Effector CD4-positive, alpha-beta T cell (primary cell): ENCODE measurements at regions not wholly inside any gene's neighbourhood (a gene's known extent, or its start where the extent isn't known, plus 50 kb on each side); places are given as distances from the start of the nearest gene placed in this dataset.
"Not testable (repeated sequence)": the region's sequence is repeated elsewhere in the genome, so short reads cannot be mapped to it uniquely, and the experiment has no call there.

Experiments
- DNase-seq: peaks from one replicate; pipeline ENCODE4 v3.0.0-alpha.2; 2020

GRCh38 chr3:177642042-177642803 is 444.9 kb upstream of the TBL1XR1 start:
- no peak for DNase-seq

DNA sequence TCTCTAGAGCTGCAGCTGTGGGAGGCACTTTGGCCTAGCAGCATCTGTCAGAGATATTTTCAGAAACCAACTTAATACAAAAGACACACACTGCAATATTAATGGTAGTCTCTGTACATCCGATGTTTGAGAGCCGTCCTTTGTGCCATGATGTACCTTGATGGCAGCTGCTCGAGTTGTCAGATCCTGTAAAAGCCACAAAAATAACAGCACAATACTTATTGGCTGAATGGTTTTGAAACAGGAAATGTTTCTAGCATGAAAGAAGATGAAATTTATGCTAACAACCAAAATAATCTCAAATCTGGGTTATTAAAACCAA is 445.5 kb upstream of the TBL1XR1 start:
- no peak for DNase-seq

DNA sequence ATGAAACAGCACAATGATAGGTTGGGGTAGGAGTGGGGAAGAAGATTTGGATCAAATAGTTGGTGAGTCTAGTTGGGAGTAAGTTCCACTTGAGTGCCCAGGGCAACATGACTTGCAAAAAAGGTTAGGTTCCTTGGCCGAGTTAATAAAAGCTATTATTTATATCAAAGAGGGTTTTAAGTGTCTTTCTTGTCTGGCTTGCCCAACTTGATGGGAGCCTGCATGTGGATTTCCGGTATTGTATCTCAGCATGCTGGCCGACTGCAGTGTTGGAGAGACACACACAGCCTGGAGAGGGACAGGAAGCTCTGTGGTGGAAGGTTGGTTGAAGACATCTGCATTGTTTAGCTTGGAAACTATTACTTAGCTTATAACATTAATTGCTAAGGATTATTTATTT is 449.5 kb upstream of the TBL1XR1 start:
- DNase-seq, result no peak

DNA sequence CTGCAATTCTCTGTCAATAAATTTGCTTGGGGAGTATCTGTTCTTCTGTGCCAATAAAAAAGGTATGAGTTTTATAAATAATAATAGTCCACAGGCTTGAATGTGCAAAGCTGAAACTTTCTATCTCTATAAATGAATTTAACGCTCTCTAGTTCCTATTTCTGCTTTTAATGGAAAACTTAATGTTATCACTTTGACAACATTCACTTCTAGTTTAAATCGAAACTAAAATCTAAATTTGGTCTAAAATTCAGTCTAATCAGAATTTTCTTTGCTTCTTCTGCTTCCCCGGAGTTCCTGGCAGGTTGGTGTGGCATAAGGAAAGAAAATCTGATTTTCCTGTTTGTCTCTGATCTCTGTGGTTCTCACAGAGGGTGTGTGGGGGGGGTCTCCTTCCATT is 450.1 kb upstream of the TBL1XR1 start:
- no peak for DNase-seq

GRCh38 chr3:177647876-177648275 is 450.6 kb upstream of the TBL1XR1 start:
- no peak for DNase-seq

GRCh38 chr3:177652556-177653291 is 455.4 kb upstream of the TBL1XR1 start:
- DNase-seq, result no peak

- no peak for DNase-seq
Measured at GRCh38 chr3:177657243-177657642, 460.0 kb upstream of the TBL1XR1 start.

DNA sequence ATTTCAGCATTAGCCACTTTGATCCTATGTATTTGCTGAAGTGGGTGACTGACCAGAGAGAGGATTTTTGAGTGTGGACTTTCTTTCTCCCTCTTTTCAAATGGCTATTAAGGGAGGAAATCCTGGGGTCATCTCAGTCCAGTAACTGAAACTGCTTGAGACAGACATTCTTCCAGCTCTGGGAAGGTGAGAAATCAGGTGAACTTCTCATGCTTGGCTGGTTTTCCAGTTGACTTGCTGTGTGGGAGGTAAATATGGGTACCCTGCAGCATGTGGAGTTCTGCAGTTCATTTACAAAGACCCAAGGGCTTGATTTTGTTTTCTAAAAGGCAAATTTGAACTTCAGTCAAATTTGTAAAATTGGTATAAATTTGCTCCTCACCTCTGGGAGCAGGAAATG is 461.1 kb upstream of the TBL1XR1 start:
- DNase-seq, result no peak

DNA sequence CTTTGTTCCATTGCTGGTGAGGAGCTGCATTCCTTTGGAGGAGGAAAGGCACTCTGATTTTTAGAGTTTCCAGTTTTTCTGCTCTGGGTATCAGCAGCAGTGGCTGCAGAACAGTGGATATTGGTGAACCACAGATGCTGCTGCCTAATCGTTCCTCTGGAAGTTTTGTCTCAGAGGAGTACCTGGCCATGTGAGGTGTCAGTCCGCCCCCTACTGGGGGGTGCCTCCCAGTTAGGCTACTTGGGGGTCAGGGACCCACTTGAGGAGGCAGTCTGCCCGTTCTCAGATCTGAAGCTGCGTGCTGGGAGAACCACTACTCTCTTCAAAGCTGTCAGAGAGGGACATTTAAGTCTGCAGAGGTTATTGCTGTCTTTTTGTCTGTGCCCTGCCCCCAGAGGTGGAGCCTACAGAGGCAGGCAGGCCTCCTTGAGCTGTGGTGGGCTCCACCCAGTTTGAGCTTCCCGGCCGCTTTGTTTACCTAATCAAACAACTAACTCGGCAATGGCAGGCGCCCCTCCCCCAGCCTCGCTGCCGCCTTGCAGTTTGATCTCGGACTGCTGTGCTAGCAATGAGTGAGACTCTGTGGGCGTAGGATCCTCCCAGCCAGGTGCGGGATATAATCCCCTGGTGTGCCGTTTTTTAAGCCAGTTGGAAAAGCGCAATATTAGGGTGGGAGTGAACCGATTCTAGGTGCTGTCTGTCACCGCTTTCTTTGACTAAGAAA is 467.3 kb upstream of the TBL1XR1 start:
- DNase-seq, result not testable (repeated sequence)

DNA sequence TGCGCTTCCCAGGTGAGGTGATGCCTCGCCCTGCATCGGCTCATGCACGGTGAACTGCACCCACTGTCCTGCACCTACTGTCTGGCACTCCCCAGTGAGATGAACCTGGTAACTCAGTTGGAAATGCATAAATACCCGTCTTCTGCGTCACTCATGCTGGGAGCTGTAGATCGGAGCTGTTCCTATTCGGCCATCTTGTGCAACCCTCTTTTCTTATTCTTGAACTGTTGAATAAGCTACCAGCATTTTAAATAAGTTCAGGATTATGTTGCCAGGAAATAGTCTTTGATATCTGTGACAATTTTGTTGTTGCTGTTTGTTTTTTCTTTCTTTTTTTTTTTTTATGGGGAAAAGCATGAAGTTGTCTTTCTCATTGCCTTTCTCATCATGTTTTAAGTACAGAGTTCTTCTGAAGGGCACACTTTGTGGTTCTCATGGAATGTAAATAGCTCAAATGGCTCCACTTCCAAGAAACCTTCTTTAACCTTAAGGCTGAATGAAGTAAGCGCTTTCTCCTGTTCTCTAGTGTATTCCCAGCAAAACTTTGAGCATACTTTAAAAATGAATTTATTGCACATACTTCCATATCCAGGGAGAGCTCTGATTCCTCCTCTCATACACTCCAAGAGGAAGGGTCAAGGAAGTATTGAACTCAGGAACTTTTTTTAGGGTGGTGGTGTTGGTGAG is 468.0 kb upstream of the TBL1XR1 start:
- no peak for DNase-seq

DNA sequence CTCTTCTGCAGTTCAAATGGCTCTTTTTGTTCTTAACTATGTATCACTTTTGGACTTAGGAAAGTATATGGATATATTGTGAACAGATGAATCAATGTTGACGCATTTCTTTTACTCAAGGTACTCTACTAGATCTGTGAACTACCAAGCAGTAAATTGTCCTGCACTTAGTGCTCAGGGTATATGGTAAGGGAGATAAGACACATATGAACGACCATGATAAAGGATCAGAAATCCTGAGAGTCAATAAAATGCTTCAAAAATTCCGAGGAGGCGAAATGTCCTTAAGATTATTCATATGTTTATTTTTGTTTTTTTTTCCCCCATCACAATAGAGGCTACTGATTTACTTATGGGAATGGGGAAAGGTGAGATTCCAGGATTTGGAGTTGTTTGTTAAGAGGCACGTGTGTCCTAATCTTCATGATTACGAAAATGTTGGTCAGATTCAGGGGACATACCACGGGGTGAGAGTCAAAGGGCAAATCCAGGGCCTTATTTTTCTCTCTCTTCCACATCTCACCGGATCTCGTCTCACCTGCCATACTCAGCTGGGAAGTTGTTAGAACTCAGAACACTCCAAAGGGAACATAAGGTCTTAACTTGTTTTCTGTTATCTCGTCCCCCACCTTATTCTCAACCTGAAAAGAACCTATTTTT is 475.1 kb upstream of the TBL1XR1 start:
- DNase-seq, result no peak

DNA sequence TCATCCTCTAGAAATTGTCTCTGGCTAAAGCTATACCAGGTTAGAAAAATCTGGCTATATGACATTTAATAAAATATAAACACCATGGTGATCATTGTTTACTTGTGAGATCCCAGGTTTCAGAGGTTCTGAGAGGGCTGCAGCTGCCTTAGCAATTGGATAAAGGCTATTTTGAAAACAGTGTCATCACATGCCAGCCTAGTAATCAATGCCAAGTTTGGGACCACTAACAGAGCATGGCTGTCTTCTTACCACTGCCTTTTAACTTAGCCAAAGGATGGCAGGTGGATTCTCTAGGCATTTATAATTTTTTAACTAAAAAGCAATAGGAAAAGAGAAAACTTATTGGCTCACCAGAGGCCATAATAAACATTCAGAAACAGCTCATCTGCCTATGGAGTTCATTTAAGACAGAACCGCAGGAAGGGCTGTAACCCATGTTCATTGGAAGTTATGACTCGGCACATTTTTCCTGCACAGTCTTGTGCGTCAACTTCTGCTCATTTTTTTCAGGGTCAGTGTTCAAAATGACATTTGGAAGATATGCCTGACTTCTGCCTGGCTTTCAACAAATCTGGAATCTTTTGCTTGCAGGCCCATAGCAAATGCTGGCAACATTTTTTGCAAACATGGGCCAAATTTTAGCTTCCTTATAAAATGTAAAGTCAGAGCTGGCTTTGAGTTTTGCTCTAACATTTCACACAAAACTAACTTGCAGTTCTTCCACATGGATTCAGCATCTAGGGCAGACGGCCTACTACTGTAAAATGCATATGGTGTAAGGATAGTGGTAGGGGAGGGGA is 476.0 kb upstream of the TBL1XR1 start:
- no peak for DNase-seq

DNA sequence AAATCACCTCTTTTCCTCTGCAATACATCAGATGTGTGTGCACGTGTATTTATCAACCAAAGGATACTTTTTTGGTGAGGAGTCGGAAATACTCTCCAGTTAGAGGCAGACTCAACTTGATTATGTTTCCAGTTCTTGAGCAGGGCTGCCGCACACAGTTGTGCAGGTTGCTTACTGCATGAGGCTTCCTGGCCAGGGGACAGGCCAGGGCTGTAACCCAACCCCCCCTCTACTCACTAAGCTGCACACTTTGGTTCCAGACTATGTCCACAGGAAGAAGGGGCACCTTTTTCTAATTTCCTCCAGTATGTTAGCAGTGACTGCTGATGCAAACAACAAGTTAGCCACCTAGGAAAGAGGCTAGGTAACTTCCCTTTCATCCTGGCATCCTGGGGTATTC is 476.9 kb upstream of the TBL1XR1 start:
- no peak for DNase-seq

GRCh38 chr3:177676148-177676547 is 478.9 kb upstream of the TBL1XR1 start:
- DNase-seq, result no peak

GRCh38 chr3:177676947-177677587 is 479.8 kb upstream of the TBL1XR1 start:
- no peak for DNase-seq

DNA sequence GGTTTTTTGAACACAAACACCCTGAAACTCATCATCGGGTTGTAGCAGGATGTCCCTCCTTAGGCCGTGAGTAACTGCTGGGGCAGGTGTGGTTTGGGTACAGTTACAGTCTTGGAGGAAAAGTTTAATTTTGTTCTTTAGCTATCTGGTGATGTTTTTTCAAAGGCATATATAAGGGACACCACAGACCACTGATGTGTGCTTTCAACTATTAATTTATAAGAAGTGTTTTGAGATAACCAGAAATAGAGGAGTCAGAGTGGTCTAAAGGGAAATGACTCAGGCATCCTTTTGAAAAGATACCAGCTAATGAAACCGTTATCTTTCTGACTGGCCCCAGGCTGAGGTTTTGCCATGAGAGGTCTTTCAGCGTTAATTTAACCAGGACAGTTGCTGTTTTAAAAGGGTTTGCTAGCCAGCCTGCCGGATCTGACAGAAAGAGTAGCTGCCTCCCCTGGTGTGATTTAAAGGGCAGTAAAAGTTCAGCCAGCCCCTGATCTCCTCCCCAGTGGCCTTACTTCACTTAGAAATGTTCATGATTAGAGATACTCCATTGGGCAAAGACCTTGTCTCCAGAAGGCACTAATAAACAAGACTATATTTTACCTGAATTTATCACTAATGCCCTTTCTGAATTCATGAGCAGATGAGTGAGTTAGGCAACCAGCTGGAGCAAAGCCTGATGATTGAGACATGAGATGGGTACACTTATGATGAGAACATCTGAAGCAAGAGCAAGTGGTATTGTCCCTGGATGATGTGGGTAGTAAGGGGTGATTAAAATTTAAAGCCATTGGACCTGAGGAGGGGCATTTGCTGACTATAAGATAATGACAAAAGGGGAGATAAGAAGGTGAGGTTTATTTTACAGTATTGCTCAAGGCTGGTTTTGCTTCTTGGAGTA is 482.5 kb upstream of the TBL1XR1 start:
- DNase-seq, result no peak

- DNase-seq, result no peak
Measured at GRCh38 chr3:177680472-177680821, 483.2 kb upstream of the TBL1XR1 start.

DNA sequence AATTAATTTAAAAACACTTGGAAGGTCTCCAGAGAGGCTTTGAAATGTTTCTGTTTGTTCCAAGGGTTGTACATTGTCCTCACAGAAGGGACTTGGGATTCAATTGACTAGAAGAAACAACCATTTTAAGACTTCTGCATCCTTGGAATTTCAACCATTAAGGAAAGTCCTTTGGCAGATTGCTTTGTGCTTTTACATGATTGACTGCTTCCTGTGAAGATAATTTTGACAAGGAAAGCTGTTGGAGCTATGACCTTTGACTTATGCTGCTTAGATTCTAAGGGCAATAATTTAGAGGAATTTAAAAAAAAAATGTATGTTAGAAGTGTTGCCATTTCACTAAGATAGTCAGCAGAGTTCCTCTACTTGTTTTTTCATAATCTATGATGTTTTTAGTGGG is 483.9 kb upstream of the TBL1XR1 start:
- DNase-seq, result no peak

GRCh38 chr3:177681852-177682251 is 484.6 kb upstream of the TBL1XR1 start:
- no peak for DNase-seq

- no peak for DNase-seq
Measured at GRCh38 chr3:177683586-177683985, 486.3 kb upstream of the TBL1XR1 start.
